Mesodermal cell (in vitro differentiated cells): ENCODE measurements at regions not wholly inside any gene's neighbourhood (a gene's known extent, or its start where the extent isn't known, plus 50 kb on each side); places are given as distances from the start of the nearest gene placed in this dataset.

Experiments used
- H3K27ac ChIP-seq: 2 replicates; pipeline ENCODE4 v1.7.0; 2013; ENCODE audit warnings: mild to moderate bottlenecking, low read depth, low read length, moderate library complexity; ENCODE audit not compliant: severe bottlenecking
- H3K36me3 ChIP-seq: 2 replicates; pipeline ENCODE4 v1.7.1; 2013; ENCODE audit warnings: mild to moderate bottlenecking, low read length, moderate library complexity; ENCODE audit not compliant: control insufficient read depth, insufficient read depth
- H3K4me1 ChIP-seq: one replicate; pipeline ENCODE4 v1.7.1; 2013; ENCODE audit warnings: mild to moderate bottlenecking, low read length; ENCODE audit not compliant: insufficient read depth, control insufficient read depth, poor library complexity, severe bottlenecking
- H3K4me3 ChIP-seq: 2 replicates; pipeline ENCODE4 v1.7.0; 2013; ENCODE audit warnings: low read length, control low read depth, mild to moderate bottlenecking; ENCODE audit not compliant: insufficient read depth, poor library complexity, severe bottlenecking; ENCODE audit errors: extremely low read depth
- H3K9me3 ChIP-seq: 2 replicates; pipeline ENCODE4 v1.7.1; 2013; ENCODE audit warnings: mild to moderate bottlenecking, low read length, moderate library complexity; ENCODE audit not compliant: control insufficient read depth
- WGBS, 2 experiments: methylation state at CpG; one replicate each; pipeline ENCODE4 v1.1.5; 2013; ENCODE audit warnings: missing lambda C conversion rate in 2 of 2; ENCODE audit not compliant: insufficient coverage in 2 of 2; 5-methylcytosine and 5-hydroxymethylcytosine counted together

- no peaks in the 10 kb centered on the region for H3K4me1 ChIP-seq
- H3K4me3 ChIP-seq = no peak overlapping the region
- no peaks in the 10 kb centered on the region for H3K36me3 ChIP-seq
- no peaks in the 10 kb centered on the region for H3K9me3 ChIP-seq
- no peak overlapping the region for H3K27ac ChIP-seq
- 86 to 100% methylated on average over 1 to 2 of the region's 5 CpGs for WGBS, 2 experiments
Observed at GRCh38 chr12:91515944-91516694, 333.5 kb upstream of the DCN start.

- no peak overlapping the region for H3K4me3 ChIP-seq
- no peak overlapping the region for H3K27ac ChIP-seq
- H3K4me1 ChIP-seq = no peaks in the 10 kb centered on the region
- 100% methylated on average over 1 of the region's 1 CpG for WGBS, 2 experiments
- H3K36me3 ChIP-seq = no peaks in the 10 kb centered on the region
- no peaks in the 10 kb centered on the region for H3K9me3 ChIP-seq
Observed at GRCh38 chr12:91513313-91513712, 330.7 kb upstream of the DCN start.

GRCh38 chr12:91511795-91512420, 329.3 kb upstream of the DCN start:
- Histone ChIP-seq H3K4me3 (no peak overlapping the region), H3K36me3 (no peaks in the 10 kb centered on the region), H3K9me3 (no peaks in the 10 kb centered on the region), H3K27ac (no peak overlapping the region), H3K4me1 (peaks cover 4% of the 10 kb centered on the region)
- no CpG with 5 or more reads among the region's 1 CpG for WGBS, 2 experiments

- 83% methylated on average over 1 of the region's 1 CpG; no CpG with 5 or more reads in 1 of the 2 experiments for WGBS, 2 experiments
- no peak overlapping the region for H3K27ac ChIP-seq
- H3K9me3 ChIP-seq = no peaks in the 10 kb centered on the region
- H3K4me3 ChIP-seq = no peak overlapping the region
- peaks cover 4% of the 10 kb centered on the region for H3K4me1 ChIP-seq
- H3K36me3 ChIP-seq = no peaks in the 10 kb centered on the region
Observed at GRCh38 chr12:91507754-91508153, 325.1 kb upstream of the DCN start.

GRCh38 chr12:91506452-91506851, 323.8 kb upstream of the DCN start:
- WGBS, 2 experiments = no CpG with 5 or more reads among the region's 2 CpGs
- H3K27ac ChIP-seq = no peak overlapping the region
- H3K4me3 ChIP-seq = no peak overlapping the region
- no peaks in the 10 kb centered on the region for H3K9me3 ChIP-seq
- H3K36me3 ChIP-seq = no peaks in the 10 kb centered on the region
- H3K4me1 ChIP-seq = peaks cover 4% of the 10 kb centered on the region

GRCh38 chr12:91505006-91505405, 322.4 kb upstream of the DCN start:
- Histone ChIP-seq H3K4me3 (no peak overlapping the region), H3K4me1 (peaks cover 4% of the 10 kb centered on the region), H3K27ac (no peak overlapping the region), H3K36me3 (no peaks in the 10 kb centered on the region), H3K9me3 (no peaks in the 10 kb centered on the region)

- H3K27ac ChIP-seq = no peak overlapping the region
- H3K36me3 ChIP-seq = no peaks in the 10 kb centered on the region
- 91 to 92% methylated on average over 4 of the region's 4 CpGs for WGBS, 2 experiments
- no peaks in the 10 kb centered on the region for H3K4me1 ChIP-seq
- H3K9me3 ChIP-seq = no peaks in the 10 kb centered on the region
- H3K4me3 ChIP-seq = no peak overlapping the region
Observed at GRCh38 chr12:91502208-91502607, 319.6 kb upstream of the DCN start.

GRCh38 chr12:91496337-91496736, 313.7 kb upstream of the DCN start:
- 100% methylated on average over 1 of the region's 3 CpGs; no CpG with 5 or more reads in 1 of the 2 experiments for WGBS, 2 experiments
- H3K9me3 ChIP-seq = no peaks in the 10 kb centered on the region

GRCh38 chr12:91493308-91493707, 310.7 kb upstream of the DCN start:
- H3K36me3 ChIP-seq = no peaks in the 10 kb centered on the region
- H3K9me3 ChIP-seq = no peaks in the 10 kb centered on the region
- no peak overlapping the region for H3K4me3 ChIP-seq
- no peaks in the 10 kb centered on the region for H3K4me1 ChIP-seq
- no peak overlapping the region for H3K27ac ChIP-seq

More at GRCh38 chr12:91496337-91496736, 313.7 kb upstream of the DCN start:
- Histone ChIP-seq H3K36me3 (no peaks in the 10 kb centered on the region), H3K27ac (no peak overlapping the region), H3K4me3 (no peak overlapping the region), H3K4me1 (no peaks in the 10 kb centered on the region)

GRCh38 chr12:91492648-91493047, 310.0 kb upstream of the DCN start:
- no peak overlapping the region for H3K4me3 ChIP-seq
- no peaks in the 10 kb centered on the region for H3K9me3 ChIP-seq
- no peaks in the 10 kb centered on the region for H3K4me1 ChIP-seq
- no CpG with 5 or more reads among the region's 1 CpG for WGBS, 2 experiments
- H3K36me3 ChIP-seq = no peaks in the 10 kb centered on the region
- no peak overlapping the region for H3K27ac ChIP-seq

- H3K4me1 ChIP-seq = no peaks in the 10 kb centered on the region
- no CpG with 5 or more reads among the region's 4 CpGs for WGBS, 2 experiments
- no peaks in the 10 kb centered on the region for H3K9me3 ChIP-seq
- no peak overlapping the region for H3K27ac ChIP-seq
- H3K36me3 ChIP-seq = no peaks in the 10 kb centered on the region
- H3K4me3 ChIP-seq = no peak overlapping the region
Observed at GRCh38 chr12:91490667-91491311, 308.2 kb upstream of the DCN start.
